K562 (cell line): ENCODE measurements at regions not wholly inside any gene's neighbourhood (a gene's known extent, or its start where the extent isn't known, plus 50 kb on each side); places are given as distances from the start of the nearest gene placed in this dataset.

Source experiments
- ARID3A ChIP-seq: IDR thresholded peaks from 2 replicates; pipeline ENCODE4 v1.6.1; 2012; ENCODE audit warnings: low read depth, low read length, improper control_type of control experiment, borderline replicate concordance
- POU5F1 ChIP-seq: fragments of 150-350 bp; IDR thresholded peaks from 2 replicates; pipeline ENCODE4 v1.6.1; 2014; ENCODE audit warnings: borderline replicate concordance, low read length, low read depth, mild to moderate bottlenecking; ENCODE audit not compliant: partially characterized antibody
- SAFB2 ChIP-seq: fragments of 200-400 bp; formaldehyde crosslinking; IDR thresholded peaks from 2 replicates; pipeline ENCODE4 v1.6.1; 2018; ENCODE audit warnings: borderline replicate concordance, low read length, low read depth, moderate library complexity; ENCODE audit not compliant: severe bottlenecking

GRCh38 chr7:137078781-137079180 is 210.3 kb downstream of the CHRM2 start:
- no peak for TF ChIP-seq POU5F1
- TF ChIP-seq ARID3A: no peak
- no peak for TF ChIP-seq SAFB2
